ENCODE measurements at regions not wholly inside any gene's neighbourhood (a gene's known extent, or its start where the extent isn't known, plus 50 kb on each side); places are given as distances from the start of the nearest gene placed in this dataset.
"Not testable (repeated sequence)": the region's sequence is repeated elsewhere in the genome, so short reads cannot be mapped to it uniquely, and the experiment has no call there.

GRCh38 chr6:50992704-50993625 lies 174.3 kb downstream of the TFAP2B start:
- no peak for DNase-seq (ENCODE audit: extremely low read depth, low read depth, low spot score)

GRCh38 chr6:50993941-50994720 lies 175.5 kb downstream of the TFAP2B start:
- no peak for DNase-seq (ENCODE audit: extremely low read depth, low read depth, low spot score)

GRCh38 chr6:50995036-50995435 lies 176.4 kb downstream of the TFAP2B start:
- no peak for DNase-seq (ENCODE audit: extremely low read depth, low read depth, low spot score)

DNA sequence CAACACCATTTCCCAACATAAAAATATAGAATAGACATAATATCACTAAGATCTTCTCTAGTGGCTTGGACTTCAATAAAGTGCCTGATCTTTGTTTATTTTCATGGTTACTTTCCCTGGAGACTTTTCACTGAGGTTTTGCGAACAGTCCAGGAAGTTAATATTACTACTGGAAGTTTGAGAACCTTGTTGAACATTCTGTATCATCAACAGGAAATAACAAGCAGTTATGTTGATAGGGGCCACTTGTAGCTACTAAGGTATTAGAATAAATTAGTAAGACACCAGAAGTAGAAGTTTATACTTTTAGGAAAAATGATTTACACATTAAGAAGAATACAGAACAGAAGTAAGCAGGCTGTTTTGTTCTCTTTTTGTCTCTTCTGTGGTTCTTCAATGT lies 180.2 kb downstream of the TFAP2B start:
- no peak for DNase-seq (ENCODE audit: extremely low read depth, low read depth, low spot score)

DNA sequence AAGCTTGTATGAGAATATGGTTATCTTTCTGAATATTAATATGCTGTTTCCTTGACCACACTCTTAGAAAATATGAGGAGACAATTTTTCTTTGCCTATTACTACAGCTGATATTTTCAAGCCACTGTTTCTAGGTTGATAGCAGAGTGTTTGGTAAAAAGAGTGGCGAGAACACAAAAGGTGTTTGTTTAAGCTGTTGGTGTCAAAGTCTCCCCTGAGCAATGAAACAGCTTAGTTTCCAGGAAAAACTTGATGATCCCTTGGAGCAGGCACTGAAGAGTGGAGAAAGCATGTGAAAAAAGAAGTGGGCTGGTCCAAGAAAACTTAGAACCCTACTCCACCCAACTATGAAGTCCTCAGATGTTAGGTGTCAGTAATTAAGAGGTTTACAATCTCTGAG lies 182.7 kb downstream of the TFAP2B start:
- no peak for DNase-seq (ENCODE audit: extremely low read depth, low read depth, low spot score)

DNA sequence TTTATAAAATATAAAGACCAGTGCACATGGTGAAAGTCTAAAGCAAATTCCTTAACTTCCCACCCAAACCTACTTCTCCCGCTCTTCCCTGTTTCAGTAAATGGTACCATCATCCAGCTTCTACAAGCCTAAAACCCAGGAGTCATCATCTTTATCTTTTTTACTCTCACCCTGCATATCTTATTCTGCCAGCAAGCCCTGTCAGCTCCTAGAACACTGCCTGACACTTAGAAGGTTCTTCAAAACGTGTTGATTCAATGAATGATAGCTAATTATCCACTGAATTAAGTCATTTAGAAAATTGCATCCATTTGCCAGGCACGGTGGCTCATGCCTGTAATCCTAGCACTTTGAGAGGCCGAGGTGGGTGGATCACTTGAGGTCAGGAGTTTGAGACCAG lies 185.7 kb downstream of the TFAP2B start:
- DNase-seq (ENCODE audit: extremely low read depth, low read depth, low spot score), result no peak

DNA sequence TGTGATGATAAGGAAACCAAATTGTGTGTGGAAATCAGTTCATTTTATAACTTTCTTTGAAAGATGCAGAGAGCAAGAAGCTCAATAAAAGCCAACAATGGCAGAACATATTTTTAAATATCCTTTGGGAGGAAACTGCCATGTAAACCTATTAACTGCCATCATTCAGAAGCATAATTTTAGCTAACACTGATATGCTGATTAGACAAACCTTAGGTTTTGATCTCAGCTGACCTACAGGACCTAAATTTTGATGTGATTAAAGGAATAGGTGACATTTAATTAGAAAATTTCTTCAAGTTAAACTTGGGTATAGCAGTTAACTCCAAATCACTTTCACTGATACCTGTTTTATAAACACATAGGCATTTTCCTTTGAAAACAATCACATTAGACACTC lies 187.1 kb downstream of the TFAP2B start:
- no peak for DNase-seq (ENCODE audit: extremely low read depth, low read depth, low spot score)

DNA sequence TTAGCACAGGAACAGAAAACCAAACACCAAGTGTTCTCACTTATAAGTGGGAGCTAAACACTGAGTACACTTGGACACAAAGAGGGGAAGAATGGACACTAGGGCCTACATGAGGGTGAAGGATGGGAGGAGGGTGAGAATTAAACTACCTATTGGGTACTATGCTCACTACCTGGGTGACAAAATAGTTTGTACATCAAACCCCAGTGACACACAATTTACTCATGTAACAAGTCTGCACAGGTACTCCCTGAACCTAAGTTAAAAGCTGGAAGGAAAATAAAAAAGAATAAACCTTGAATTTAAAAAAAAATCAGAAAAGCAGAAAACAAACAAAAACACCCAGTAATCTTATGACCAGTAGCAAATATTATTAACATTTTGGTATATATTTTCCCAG lies 188.6 kb downstream of the TFAP2B start:
- no peak for DNase-seq (ENCODE audit: extremely low read depth, low read depth, low spot score)

DNA sequence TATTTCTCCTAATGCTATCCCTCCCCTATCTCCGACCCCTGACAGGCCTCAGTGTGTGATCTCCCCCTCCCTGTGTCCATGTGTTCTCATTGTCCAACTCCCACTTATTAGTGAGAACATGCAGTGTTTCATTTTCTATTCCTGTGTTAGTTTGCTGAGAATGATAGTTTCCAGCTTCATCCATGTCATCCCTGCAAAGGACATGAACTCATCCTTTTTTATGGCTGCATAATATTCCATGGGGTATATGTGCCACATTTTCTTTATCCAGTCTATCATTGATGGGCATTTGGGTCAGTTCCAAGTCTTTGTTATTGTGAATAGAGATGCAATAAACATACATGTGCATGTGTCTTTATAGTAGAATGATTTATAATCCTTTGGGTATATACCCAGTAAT lies 190.0 kb downstream of the TFAP2B start:
- DNase-seq (ENCODE audit: extremely low read depth, low read depth, low spot score), result not testable (repeated sequence)

DNA sequence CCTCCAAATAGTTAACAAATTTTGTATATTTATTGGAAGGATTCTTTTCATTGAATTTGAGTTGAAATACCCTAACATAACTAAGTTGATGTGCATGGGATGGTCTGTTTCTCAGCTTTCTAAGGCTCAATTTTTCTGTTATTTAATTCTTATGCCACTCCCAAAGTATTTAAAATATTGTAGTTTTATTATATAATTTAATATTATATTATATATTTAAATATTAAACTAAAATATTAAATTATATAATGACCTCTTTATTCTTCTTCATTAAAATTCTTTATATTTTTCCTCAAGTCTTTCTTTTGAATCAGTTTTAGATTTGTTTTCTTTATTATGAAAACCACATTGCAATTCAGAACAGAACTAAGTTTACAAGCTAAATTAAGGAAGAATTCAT lies 194.7 kb downstream of the TFAP2B start:
- DNase-seq (ENCODE audit: extremely low read depth, low read depth, low spot score), result no peak

- no peak for DNase-seq (ENCODE audit: extremely low read depth, low read depth, low spot score)
Measured at GRCh38 chr6:51015394-51015793, 196.7 kb downstream of the TFAP2B start.

GRCh38 chr6:51016489-51016888 lies 197.8 kb downstream of the TFAP2B start:
- no peak for DNase-seq (ENCODE audit: extremely low read depth, low read depth, low spot score)

DNA sequence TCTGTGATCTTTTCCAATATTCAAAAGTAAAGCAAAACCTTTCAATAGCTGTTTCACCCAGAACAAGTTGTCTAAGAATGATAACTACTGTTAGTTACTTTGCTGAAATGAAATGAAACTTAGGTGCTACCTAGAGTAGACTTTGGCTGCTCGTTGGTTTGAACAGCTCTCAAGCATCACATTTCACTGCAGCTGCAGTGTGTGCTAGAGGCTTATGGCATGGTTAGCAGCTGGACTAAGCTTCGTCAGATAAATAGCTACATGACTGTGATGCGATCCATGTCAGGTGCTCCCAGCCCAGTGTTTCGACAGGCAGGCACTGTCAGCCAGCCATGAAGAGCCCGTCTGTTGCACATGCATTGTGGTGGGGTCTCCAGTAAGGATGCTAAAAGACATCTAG lies 201.1 kb downstream of the TFAP2B start:
- DNase-seq (ENCODE audit: extremely low read depth, low read depth, low spot score), result no peak

DNA sequence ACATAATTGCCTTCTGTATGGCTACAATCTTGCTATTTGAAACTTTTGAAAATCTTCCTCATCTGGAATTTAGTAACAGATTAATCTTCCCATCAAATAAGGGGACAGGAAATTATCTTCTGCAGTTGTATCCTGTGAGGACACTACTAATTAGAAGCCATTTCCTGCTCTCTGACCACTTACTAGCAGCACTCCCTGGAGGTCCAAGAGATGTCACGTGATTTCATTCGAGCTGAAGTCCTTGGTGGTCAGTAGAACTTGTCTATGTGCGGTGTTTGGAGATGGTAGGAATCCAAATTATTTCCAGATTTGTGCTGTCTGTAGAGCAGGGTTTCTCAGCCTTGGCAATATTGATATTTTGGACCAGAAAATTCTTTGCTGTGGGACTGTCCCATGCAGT lies 202.5 kb downstream of the TFAP2B start:
- no peak for DNase-seq (ENCODE audit: extremely low read depth, low read depth, low spot score)

- no peak for DNase-seq (ENCODE audit: extremely low read depth, low read depth, low spot score)
Measured at GRCh38 chr6:51024126-51024525, 205.5 kb downstream of the TFAP2B start.

- DNase-seq (ENCODE audit: extremely low read depth, low read depth, low spot score), result no peak
Measured at GRCh38 chr6:51025082-51025777, 206.6 kb downstream of the TFAP2B start.

GRCh38 chr6:51027283-51028065 lies 208.8 kb downstream of the TFAP2B start:
- no peak for DNase-seq (ENCODE audit: extremely low read depth, low read depth, low spot score)

DNA sequence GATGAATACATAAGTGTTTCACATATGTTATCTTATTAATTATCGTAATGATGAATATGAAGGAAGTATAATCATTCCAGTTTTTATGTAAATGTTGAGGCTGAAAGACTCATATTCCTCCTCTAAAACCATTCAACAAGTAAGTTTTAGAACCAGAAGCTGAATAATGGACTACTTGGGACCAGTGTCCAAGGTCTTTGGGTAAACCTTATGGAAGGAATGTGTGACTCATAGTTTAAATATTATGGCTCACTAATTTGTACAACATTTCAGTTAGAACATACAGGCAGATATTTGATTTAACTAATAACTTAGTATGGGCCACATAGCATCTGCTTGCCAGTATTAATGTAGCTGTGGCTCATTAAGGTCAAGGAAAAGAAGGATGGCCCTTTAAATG lies 209.6 kb downstream of the TFAP2B start:
- DNase-seq (ENCODE audit: extremely low read depth, low read depth, low spot score), result no peak

DNA sequence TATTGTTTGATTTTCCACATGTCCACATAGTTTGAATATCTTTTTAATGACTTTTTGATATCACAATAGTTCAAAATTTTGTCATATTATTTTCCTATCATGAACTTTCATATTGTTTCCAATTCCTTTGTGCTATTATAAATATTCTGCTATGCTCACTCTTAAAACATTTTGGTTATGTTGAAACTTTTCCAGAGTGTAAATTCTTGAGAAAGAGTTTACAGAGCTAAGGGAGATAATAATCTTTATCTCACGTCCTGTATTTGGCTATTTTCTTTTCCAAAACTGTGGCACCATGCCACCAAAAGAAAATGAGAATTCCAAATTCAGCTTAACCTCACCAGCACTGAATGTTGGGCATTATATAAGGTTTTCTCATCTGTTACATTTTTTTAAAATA lies 210.9 kb downstream of the TFAP2B start:
- DNase-seq (ENCODE audit: extremely low read depth, low read depth, low spot score), result no peak

GRCh38 chr6:51045548-51045947 lies 226.9 kb downstream of the TFAP2B start:
- DNase-seq (ENCODE audit: extremely low read depth, low read depth, low spot score), result no peak
